ENCODE measurements at regions not wholly inside any gene's neighbourhood (a gene's known extent, or its start where the extent isn't known, plus 50 kb on each side); places are given as distances from the start of the nearest gene placed in this dataset.

DNA sequence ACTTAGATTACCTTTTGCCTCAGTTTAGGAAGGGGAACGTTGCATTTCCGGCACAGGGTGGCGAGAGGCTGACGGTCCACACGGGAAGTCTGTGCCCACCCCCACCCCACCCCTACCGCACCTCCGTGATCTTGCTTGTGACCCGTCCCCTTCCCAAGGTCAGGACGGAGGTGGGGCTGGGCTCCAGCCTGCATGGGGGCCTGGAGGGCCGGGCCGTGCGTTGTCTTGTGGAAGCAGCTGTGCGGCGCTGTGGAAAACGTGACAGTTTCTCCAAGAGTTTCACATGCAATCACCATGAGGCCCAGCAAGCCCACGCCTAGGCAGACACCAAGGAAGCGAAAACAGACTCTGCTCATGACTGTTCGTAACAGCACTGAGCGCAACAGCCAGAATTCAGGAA lies 76.8 kb upstream of the HDAC4 start:
- TF ChIP-seq EZH2 (IDR thresholded peaks at IDR 0.05), result no peak
- TF ChIP-seq EZH2phosphoT487 (IDR thresholded peaks at IDR 0.05), result no peak
- TF ChIP-seq, protein P1, sequence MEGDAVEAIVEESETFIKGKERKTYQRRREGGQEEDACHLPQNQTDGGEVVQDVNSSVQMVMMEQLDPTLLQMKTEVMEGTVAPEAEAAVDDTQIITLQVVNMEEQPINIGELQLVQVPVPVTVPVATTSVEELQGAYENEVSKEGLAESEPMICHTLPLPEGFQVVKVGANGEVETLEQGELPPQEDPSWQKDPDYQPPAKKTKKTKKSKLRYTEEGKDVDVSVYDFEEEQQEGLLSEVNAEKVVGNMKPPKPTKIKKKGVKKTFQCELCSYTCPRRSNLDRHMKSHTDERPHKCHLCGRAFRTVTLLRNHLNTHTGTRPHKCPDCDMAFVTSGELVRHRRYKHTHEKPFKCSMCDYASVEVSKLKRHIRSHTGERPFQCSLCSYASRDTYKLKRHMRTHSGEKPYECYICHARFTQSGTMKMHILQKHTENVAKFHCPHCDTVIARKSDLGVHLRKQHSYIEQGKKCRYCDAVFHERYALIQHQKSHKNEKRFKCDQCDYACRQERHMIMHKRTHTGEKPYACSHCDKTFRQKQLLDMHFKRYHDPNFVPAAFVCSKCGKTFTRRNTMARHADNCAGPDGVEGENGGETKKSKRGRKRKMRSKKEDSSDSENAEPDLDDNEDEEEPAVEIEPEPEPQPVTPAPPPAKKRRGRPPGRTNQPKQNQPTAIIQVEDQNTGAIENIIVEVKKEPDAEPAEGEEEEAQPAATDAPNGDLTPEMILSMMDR (IDR thresholded peaks at IDR 0.05), result no peak

Measured in neural progenitor cell (in vitro differentiated cells).